WTC11 (cell line): ENCODE measurements at regions not wholly inside any gene's neighbourhood (a gene's known extent, or its start where the extent isn't known, plus 50 kb on each side); places are given as distances from the start of the nearest gene placed in this dataset.

Experiments used
- ATAC-seq: fragments of 200-7000 bp; cut with Tn5 transposase; 2 replicates; pipeline ENCODE4 v1.10.0; 2021; ENCODE audit warnings: mild to moderate bottlenecking, moderate library complexity
- CTCF ChIA-PET: fragments of 300-600 bp; sonication (Branson Sonifier 250); formaldehyde crosslinking; loops from one replicate; lab custom pipeline; 2021; ENCODE audit warnings: antibody characterized with exemption; lab: Charles Lee
- POLR2A ChIA-PET: fragments of 350-600 bp; sonication (Branson Sonifier 250); formaldehyde crosslinking; loops from one replicate; lab custom pipeline; 2021; ENCODE audit warnings: antibody characterized with exemption; lab: Charles Lee
- DNase-seq: peaks from one replicate; pipeline ENCODE4 v3.0.0; 2021; ENCODE audit warnings: low spot score
- H3K27ac Mint-ChIP-seq: 2 replicates; pipeline ENCODE4 v1.8.0; 2021; ENCODE audit warnings: mixed read lengths
- H3K27me3 Mint-ChIP-seq: 2 replicates; pipeline ENCODE4 v1.8.0; 2021; ENCODE audit warnings: low read depth, mild to moderate bottlenecking, moderate library complexity, mixed read lengths
- H3K36me3 Mint-ChIP-seq: 2 replicates; pipeline ENCODE4 v1.8.0; 2021; ENCODE audit warnings: mixed read lengths
- H3K4me1 Mint-ChIP-seq: 2 replicates; pipeline ENCODE4 v1.8.0; 2022; ENCODE audit warnings: mixed read lengths
- H3K4me3 Mint-ChIP-seq: 2 replicates; pipeline ENCODE4 v1.8.0; 2021; ENCODE audit warnings: mild to moderate bottlenecking, moderate library complexity, mixed read lengths
- H3K9me3 Mint-ChIP-seq: 2 replicates; pipeline ENCODE4 v1.8.0; 2021; ENCODE audit warnings: mixed read lengths
- ATF1 ChIP-seq: sonication (generic); formaldehyde crosslinking; IDR thresholded peaks from 2 replicates; pipeline ENCODE4 v1.8.1; 2023; ENCODE audit warnings: mild to moderate bottlenecking, moderate library complexity, missing genetic modification reagents
- CREB1 ChIP-seq: sonication (generic); formaldehyde crosslinking; IDR thresholded peaks from 2 replicates; pipeline ENCODE4 v1.8.0; 2023; ENCODE audit warnings: mild to moderate bottlenecking, missing genetic modification reagents
- ESRRA ChIP-seq: sonication (generic); formaldehyde crosslinking; IDR thresholded peaks from 2 replicates; pipeline ENCODE4 v1.8.1; 2022; ENCODE audit warnings: mild to moderate bottlenecking, missing genetic modification reagents, borderline replicate concordance
- FOXJ3 ChIP-seq: sonication (generic); formaldehyde crosslinking; IDR thresholded peaks from 2 replicates; pipeline ENCODE4 v1.9.0; 2021; ENCODE audit warnings: missing genetic modification reagents, mild to moderate bottlenecking, borderline replicate concordance
- FOXP1 ChIP-seq: sonication (generic); formaldehyde crosslinking; IDR thresholded peaks from 2 replicates; pipeline ENCODE4 v1.8.0; 2022; ENCODE audit warnings: missing genetic modification reagents, mild to moderate bottlenecking, moderate library complexity, borderline replicate concordance
- GRHL2 ChIP-seq: fragments of 250-450 bp; sonication (Bioruptor Pico); IDR thresholded peaks from 2 replicates; pipeline ENCODE4 v1.8.0; 2022; ENCODE audit warnings: mild to moderate bottlenecking, moderate library complexity; ENCODE audit not compliant: insufficient replicate concordance, severe bottlenecking
- IRF2 ChIP-seq: sonication (generic); formaldehyde crosslinking; IDR thresholded peaks from 2 replicates; pipeline ENCODE4 v1.8.0; 2022; ENCODE audit warnings: low read depth, missing genetic modification reagents, borderline replicate concordance
- NR1H2 ChIP-seq: sonication (generic); formaldehyde crosslinking; IDR thresholded peaks from 2 replicates; pipeline ENCODE4 v1.9.0; 2021; ENCODE audit warnings: mild to moderate bottlenecking, moderate library complexity, missing genetic modification reagents
- SOX15 ChIP-seq: fragments of 250-450 bp; sonication (Bioruptor Pico); IDR thresholded peaks from 2 replicates; pipeline ENCODE4 v1.9.0; 2021; ENCODE audit warnings: mild to moderate bottlenecking
- TCF7 ChIP-seq: sonication (generic); formaldehyde crosslinking; IDR thresholded peaks from 2 replicates; pipeline ENCODE4 v1.8.0; 2022; ENCODE audit warnings: mild to moderate bottlenecking, low read depth, missing genetic modification reagents, moderate library complexity
- TEAD1 ChIP-seq: sonication (generic); formaldehyde crosslinking; IDR thresholded peaks from 2 replicates; pipeline ENCODE4 v1.8.0; 2022; ENCODE audit warnings: mild to moderate bottlenecking, missing genetic modification reagents
- TF ChIP-seq, protein P1 (sequence below): fragments of 200-600 bp; IDR thresholded peaks from 2 replicates; pipeline ENCODE4 v1.8.0; 2022; ENCODE audit warnings: antibody characterized with exemption
- TF ChIP-seq, protein P2 (sequence below): sonication (generic); formaldehyde crosslinking; IDR thresholded peaks from 2 replicates; pipeline ENCODE4 v1.8.1; 2023; ENCODE audit warnings: mild to moderate bottlenecking, missing genetic modification reagents
- TF ChIP-seq, protein P3 (sequence below): sonication (generic); formaldehyde crosslinking; IDR thresholded peaks from 2 replicates; pipeline ENCODE4 v1.8.0; 2022; ENCODE audit warnings: mild to moderate bottlenecking, missing genetic modification reagents
- TF ChIP-seq, protein P4 (sequence below): sonication (generic); formaldehyde crosslinking; IDR thresholded peaks from 2 replicates; pipeline ENCODE4 v1.8.1; 2023; ENCODE audit warnings: mild to moderate bottlenecking, missing genetic modification reagents
- TF ChIP-seq, protein P5 (sequence below): sonication (generic); formaldehyde crosslinking; IDR thresholded peaks from 2 replicates; pipeline ENCODE4 v1.8.0; 2022; ENCODE audit warnings: mild to moderate bottlenecking, missing genetic modification reagents
- TF ChIP-seq, protein P6 (sequence below): fragments of 250-450 bp; sonication (Bioruptor Pico); IDR thresholded peaks from 2 replicates; pipeline ENCODE4 v1.9.0; 2021; ENCODE audit warnings: mild to moderate bottlenecking
- TF ChIP-seq, protein P7 (sequence below): sonication (generic); formaldehyde crosslinking; IDR thresholded peaks from 2 replicates; pipeline ENCODE4 v1.8.1; 2023; ENCODE audit warnings: mild to moderate bottlenecking, moderate library complexity, missing genetic modification reagents
- TF ChIP-seq, protein P8 (sequence below): sonication (generic); formaldehyde crosslinking; conservative IDR thresholded peaks from 2 replicates; pipeline ENCODE4 v1.8.1; 2022; ENCODE audit warnings: mild to moderate bottlenecking, missing genetic modification reagents

DNA sequence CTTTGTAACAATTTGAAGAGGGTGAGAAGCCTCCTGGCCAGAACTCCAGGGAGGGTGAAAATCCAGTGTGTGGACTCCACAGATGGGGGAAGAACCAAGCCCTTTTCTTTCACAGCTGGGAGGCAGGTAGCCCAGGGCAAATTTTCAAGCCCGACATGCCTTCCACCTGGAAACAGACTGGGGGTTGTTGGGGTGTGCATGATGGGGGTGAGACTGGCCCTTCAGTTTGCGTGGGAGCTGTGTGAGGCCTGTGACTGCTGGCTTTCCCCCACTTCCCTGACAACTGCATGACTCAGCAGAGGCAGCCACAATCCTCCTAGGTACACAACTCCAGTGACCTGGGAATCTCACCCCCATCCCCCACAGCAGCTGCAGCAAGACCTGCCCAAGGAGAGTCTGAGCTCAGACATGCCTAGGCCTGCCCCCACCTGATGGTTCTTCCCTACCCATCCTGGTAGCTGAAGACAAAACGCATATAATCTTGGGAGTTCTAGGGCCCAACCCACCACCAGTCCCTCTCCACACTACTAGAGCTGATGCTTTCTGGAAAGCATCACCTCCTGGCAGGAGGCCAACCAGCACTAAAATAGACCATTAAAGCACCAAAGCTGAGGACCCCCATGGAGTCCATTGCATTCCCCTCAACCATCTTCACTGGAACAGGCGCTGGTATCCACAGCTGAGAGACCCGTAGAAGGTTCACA, 445.4 kb downstream of the TFEC start (continued):
- TF ChIP-seq FOXJ3 (CRISPR knock-in tag) (no peak), TEAD1 (CRISPR knock-in tag) (no peak), ATF1 (CRISPR knock-in tag) (no peak), SOX15 (no peak), CREB1 (CRISPR knock-in tag) (no peak)
- TF ChIP-seq, protein P1, sequence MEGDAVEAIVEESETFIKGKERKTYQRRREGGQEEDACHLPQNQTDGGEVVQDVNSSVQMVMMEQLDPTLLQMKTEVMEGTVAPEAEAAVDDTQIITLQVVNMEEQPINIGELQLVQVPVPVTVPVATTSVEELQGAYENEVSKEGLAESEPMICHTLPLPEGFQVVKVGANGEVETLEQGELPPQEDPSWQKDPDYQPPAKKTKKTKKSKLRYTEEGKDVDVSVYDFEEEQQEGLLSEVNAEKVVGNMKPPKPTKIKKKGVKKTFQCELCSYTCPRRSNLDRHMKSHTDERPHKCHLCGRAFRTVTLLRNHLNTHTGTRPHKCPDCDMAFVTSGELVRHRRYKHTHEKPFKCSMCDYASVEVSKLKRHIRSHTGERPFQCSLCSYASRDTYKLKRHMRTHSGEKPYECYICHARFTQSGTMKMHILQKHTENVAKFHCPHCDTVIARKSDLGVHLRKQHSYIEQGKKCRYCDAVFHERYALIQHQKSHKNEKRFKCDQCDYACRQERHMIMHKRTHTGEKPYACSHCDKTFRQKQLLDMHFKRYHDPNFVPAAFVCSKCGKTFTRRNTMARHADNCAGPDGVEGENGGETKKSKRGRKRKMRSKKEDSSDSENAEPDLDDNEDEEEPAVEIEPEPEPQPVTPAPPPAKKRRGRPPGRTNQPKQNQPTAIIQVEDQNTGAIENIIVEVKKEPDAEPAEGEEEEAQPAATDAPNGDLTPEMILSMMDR, result no peak
- TF ChIP-seq, protein P2, sequence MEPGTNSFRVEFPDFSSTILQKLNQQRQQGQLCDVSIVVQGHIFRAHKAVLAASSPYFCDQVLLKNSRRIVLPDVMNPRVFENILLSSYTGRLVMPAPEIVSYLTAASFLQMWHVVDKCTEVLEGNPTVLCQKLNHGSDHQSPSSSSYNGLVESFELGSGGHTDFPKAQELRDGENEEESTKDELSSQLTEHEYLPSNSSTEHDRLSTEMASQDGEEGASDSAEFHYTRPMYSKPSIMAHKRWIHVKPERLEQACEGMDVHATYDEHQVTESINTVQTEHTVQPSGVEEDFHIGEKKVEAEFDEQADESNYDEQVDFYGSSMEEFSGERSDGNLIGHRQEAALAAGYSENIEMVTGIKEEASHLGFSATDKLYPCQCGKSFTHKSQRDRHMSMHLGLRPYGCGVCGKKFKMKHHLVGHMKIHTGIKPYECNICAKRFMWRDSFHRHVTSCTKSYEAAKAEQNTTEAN (CRISPR knock-in tag), result no peak

DNA sequence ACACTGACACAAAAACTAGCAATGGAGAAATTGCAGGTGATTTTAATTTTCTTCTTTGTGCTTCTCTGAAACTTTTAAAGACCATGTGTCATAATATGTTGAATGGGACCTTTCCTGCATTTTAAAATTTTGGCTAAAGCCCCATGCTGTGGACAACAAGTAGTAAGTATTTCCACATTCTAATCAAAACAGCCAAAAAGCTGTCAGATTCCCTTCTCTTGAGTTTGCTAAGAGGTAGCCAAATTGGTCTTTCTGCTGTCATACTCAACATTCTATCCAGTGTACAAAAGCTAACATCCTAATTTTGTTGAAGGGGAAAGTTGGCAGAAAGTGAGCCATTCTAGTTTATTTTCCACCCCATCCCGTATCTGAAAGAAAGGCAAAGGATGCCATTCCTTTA, 447.6 kb downstream of the TFEC start:
- DNase-seq (no peak), ATAC-seq (no peak)
- POLR2A ChIA-PET, result no interaction called here
- no peak overlapping the region for H3K27ac Mint-ChIP-seq
- CTCF ChIA-PET, result no interaction called here
- peaks cover 5% of the 10 kb centered on the region; the same call in 1 of the 2 replicates for H3K36me3 Mint-ChIP-seq
- H3K4me1 Mint-ChIP-seq, result peaks cover 13% of the 10 kb centered on the region
- H3K4me3 Mint-ChIP-seq, result no peak overlapping the region
- peaks cover 7% of the 10 kb centered on the region for H3K9me3 Mint-ChIP-seq
- H3K27me3 Mint-ChIP-seq, result no peaks in the 10 kb centered on the region
- TF ChIP-seq, protein P3, sequence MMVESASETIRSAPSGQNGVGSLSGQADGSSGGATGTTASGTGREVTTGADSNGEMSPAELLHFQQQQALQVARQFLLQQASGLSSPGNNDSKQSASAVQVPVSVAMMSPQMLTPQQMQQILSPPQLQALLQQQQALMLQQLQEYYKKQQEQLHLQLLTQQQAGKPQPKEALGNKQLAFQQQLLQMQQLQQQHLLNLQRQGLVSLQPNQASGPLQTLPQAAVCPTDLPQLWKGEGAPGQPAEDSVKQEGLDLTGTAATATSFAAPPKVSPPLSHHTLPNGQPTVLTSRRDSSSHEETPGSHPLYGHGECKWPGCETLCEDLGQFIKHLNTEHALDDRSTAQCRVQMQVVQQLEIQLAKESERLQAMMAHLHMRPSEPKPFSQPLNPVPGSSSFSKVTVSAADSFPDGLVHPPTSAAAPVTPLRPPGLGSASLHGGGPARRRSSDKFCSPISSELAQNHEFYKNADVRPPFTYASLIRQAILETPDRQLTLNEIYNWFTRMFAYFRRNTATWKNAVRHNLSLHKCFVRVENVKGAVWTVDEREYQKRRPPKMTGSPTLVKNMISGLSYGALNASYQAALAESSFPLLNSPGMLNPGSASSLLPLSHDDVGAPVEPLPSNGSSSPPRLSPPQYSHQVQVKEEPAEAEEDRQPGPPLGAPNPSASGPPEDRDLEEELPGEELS (CRISPR knock-in tag), result no peak
- TF ChIP-seq TEAD1 (CRISPR knock-in tag), result no peak
- no peak for TF ChIP-seq TCF7
- no peak for TF ChIP-seq NR1H2
- TF ChIP-seq, protein P4, sequence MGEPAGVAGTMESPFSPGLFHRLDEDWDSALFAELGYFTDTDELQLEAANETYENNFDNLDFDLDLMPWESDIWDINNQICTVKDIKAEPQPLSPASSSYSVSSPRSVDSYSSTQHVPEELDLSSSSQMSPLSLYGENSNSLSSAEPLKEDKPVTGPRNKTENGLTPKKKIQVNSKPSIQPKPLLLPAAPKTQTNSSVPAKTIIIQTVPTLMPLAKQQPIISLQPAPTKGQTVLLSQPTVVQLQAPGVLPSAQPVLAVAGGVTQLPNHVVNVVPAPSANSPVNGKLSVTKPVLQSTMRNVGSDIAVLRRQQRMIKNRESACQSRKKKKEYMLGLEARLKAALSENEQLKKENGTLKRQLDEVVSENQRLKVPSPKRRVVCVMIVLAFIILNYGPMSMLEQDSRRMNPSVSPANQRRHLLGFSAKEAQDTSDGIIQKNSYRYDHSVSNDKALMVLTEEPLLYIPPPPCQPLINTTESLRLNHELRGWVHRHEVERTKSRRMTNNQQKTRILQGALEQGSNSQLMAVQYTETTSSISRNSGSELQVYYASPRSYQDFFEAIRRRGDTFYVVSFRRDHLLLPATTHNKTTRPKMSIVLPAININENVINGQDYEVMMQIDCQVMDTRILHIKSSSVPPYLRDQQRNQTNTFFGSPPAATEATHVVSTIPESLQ, result no peak
- TF ChIP-seq IRF2 (CRISPR knock-in tag), result no peak
- TF ChIP-seq, protein P5, sequence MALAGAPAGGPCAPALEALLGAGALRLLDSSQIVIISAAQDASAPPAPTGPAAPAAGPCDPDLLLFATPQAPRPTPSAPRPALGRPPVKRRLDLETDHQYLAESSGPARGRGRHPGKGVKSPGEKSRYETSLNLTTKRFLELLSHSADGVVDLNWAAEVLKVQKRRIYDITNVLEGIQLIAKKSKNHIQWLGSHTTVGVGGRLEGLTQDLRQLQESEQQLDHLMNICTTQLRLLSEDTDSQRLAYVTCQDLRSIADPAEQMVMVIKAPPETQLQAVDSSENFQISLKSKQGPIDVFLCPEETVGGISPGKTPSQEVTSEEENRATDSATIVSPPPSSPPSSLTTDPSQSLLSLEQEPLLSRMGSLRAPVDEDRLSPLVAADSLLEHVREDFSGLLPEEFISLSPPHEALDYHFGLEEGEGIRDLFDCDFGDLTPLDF (CRISPR knock-in tag), result no peak
- TF ChIP-seq, protein P6, sequence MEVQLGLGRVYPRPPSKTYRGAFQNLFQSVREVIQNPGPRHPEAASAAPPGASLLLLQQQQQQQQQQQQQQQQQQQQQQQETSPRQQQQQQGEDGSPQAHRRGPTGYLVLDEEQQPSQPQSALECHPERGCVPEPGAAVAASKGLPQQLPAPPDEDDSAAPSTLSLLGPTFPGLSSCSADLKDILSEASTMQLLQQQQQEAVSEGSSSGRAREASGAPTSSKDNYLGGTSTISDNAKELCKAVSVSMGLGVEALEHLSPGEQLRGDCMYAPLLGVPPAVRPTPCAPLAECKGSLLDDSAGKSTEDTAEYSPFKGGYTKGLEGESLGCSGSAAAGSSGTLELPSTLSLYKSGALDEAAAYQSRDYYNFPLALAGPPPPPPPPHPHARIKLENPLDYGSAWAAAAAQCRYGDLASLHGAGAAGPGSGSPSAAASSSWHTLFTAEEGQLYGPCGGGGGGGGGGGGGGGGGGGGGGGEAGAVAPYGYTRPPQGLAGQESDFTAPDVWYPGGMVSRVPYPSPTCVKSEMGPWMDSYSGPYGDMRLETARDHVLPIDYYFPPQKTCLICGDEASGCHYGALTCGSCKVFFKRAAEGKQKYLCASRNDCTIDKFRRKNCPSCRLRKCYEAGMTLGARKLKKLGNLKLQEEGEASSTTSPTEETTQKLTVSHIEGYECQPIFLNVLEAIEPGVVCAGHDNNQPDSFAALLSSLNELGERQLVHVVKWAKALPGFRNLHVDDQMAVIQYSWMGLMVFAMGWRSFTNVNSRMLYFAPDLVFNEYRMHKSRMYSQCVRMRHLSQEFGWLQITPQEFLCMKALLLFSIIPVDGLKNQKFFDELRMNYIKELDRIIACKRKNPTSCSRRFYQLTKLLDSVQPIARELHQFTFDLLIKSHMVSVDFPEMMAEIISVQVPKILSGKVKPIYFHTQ, result no peak
- TF ChIP-seq, protein P1, result no peak
- no peak for TF ChIP-seq GRHL2 (CRISPR knock-in tag)
- TF ChIP-seq ESRRA, result no peak
- TF ChIP-seq, protein P7, sequence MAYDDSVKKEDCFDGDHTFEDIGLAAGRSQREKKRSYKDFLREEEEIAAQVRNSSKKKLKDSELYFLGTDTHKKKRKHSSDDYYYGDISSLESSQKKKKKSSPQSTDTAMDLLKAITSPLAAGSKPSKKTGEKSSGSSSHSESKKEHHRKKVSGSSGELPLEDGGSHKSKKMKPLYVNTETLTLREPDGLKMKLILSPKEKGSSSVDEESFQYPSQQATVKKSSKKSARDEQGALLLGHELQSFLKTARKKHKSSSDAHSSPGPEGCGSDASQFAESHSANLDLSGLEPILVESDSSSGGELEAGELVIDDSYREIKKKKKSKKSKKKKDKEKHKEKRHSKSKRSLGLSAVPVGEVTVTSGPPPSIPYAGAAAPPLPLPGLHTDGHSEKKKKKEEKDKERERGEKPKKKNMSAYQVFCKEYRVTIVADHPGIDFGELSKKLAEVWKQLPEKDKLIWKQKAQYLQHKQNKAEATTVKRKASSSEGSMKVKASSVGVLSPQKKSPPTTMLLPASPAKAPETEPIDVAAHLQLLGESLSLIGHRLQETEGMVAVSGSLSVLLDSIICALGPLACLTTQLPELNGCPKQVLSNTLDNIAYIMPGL (CRISPR knock-in tag), result no peak
- no peak for TF ChIP-seq FOXP1 (CRISPR knock-in tag)
- TF ChIP-seq, protein P8, sequence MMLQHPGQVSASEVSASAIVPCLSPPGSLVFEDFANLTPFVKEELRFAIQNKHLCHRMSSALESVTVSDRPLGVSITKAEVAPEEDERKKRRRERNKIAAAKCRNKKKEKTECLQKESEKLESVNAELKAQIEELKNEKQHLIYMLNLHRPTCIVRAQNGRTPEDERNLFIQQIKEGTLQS, result no peak
